Fibroblast of pulmonary artery (primary cell): ENCODE measurements at regions not wholly inside any gene's neighbourhood (a gene's known extent, or its start where the extent isn't known, plus 50 kb on each side); places are given as distances from the start of the nearest gene placed in this dataset.

Source experiments
- DNase-seq: peaks from one replicate; pipeline ENCODE4 v3.0.0-alpha.2; 2010; ENCODE audit warnings: low read depth
- H3K4me3 ChIP-seq: replicated peaks from 2 replicates; pipeline ENCODE4 v1.5.1; 2011; ENCODE audit warnings: low read depth, mild to moderate bottlenecking, control low read depth, low read length, moderate library complexity
- CTCF ChIP-seq: IDR thresholded peaks from 2 replicates; pipeline ENCODE4 v1.5.1; 2011; ENCODE audit warnings: mild to moderate bottlenecking, control low read depth, low read length, inconsistent platforms; ENCODE audit errors: missing control alignments

- no peak for TF ChIP-seq CTCF
- no peak for DNase-seq
- H3K4me3 ChIP-seq = no peak overlapping the region
Measured at GRCh38 chr14:22149058-22149457, 440.0 kb downstream of the DAD1 start.

GRCh38 chr14:22147716-22148115 lies 441.3 kb downstream of the DAD1 start:
- DNase-seq = no peak
- no peak overlapping the region for H3K4me3 ChIP-seq
- no peak for TF ChIP-seq CTCF

- no peak for DNase-seq
- no peak for TF ChIP-seq CTCF
- H3K4me3 ChIP-seq = no peak overlapping the region
Measured at GRCh38 chr14:22143363-22143762, 445.7 kb downstream of the DAD1 start.

GRCh38 chr14:22140633-22141032 lies 448.4 kb downstream of the DAD1 start:
- TF ChIP-seq CTCF = no peak
- DNase-seq = no peak

GRCh38 chr14:22131749-22132476 lies 457.1 kb downstream of the DAD1 start:
- H3K4me3 ChIP-seq = no peak overlapping the region
- peak; percentile 43 for TF ChIP-seq CTCF
- peak; percentile 3 for DNase-seq

More at GRCh38 chr14:22140633-22141032, 448.4 kb downstream of the DAD1 start:
- no peak overlapping the region for H3K4me3 ChIP-seq

- DNase-seq = no peak
- no peak overlapping the region for H3K4me3 ChIP-seq
- no peak for TF ChIP-seq CTCF
Measured at GRCh38 chr14:22124073-22124613, 450.5 kb upstream of the OR4E1 start.
